GM23248 (cell line): ENCODE measurements at regions not wholly inside any gene's neighbourhood (a gene's known extent, or its start where the extent isn't known, plus 50 kb on each side); places are given as distances from the start of the nearest gene placed in this dataset.

Experiments
- EZH2 ChIP-seq: fragments of 200-600 bp; sonication (generic); IDR thresholded peaks from 2 replicates; pipeline ENCODE4 v1.6.1; 2018; ENCODE audit warnings: antibody characterized with exemption, mild to moderate bottlenecking; ENCODE audit not compliant: insufficient read depth, poor library complexity, severe bottlenecking
- EZH2phosphoT487 ChIP-seq: fragments of 200-600 bp; sonication (generic); IDR thresholded peaks from 2 replicates; pipeline ENCODE4 v1.6.1; 2018; ENCODE audit warnings: antibody characterized with exemption, moderate library complexity, mild to moderate bottlenecking, low read depth; ENCODE audit not compliant: insufficient read depth

DNA sequence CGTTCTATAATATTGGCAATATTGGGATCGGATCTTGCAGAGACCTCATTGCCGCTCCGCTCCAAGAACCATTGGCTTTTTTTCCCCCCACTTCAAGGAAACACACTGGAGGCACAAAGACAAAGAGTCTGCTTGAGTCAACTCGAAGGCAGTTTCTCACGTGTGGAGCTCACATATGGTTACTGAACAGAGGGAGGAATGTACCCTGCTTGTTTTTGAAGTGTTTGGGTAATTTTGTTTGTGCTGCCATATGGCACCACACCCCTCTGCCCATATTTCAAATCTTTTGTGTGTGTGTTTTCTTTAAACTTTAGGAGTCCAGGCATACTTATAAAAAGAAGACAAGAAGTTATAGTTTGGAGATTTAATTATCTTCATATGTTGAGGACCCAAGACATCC, 595.9 kb downstream of the DTWD2 start:
- TF ChIP-seq EZH2 (no peak), EZH2phosphoT487 (no peak)
